RPMI7951 (cell line): ENCODE measurements at regions not wholly inside any gene's neighbourhood (a gene's known extent, or its start where the extent isn't known, plus 50 kb on each side); places are given as distances from the start of the nearest gene placed in this dataset.
"Not testable (repeated sequence)": the region's sequence is repeated elsewhere in the genome, so short reads cannot be mapped to it uniquely, and the experiment has no call there.

Experiments
- DNase-seq: peaks from one replicate; pipeline ENCODE4 v3.0.0-alpha.2; 2012; ENCODE audit warnings: low read depth

- peak; percentile 2 for DNase-seq
These were observed 57.3 kb upstream of the ADGRA3 start for GRCh38 chr4:22573198-22573597.

DNA sequence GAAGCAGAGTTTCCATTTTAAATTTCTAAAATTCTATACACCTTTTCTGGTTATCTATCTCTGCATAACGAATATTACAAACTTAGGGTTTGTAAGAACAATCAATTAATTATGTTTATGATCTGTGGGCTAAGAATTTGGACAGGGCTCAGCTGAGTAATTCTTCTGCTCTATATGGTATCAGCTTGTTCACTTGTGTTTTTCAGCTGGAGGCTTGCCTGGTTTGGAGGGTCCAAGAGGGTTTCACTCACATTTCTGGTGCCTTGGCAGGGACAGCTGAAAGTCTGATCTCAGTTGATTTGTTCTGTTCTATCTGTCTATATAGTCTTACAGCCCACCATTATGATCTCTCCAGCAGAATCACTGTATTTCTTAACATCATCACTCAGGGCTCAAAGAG lies 57.8 kb upstream of the ADGRA3 start:
- no peak for DNase-seq

DNA sequence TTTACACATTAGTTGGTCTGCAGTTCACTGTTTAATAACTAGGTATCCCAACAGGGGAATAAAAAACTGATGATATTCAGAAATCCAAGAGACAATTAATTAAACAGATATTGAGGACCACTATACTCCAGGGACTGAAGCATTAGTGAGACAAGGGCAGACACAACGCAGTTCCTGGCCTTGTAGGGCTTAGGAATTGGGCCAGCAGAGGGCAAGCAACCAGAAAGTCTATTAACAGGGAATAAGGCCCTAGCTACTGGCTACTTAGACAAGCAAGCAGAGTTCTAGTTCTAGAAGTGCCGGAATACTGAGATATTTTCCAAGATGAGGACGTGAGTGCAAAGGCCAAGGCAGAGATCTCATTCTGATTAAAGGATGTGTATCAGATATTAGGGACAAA lies 58.6 kb upstream of the ADGRA3 start:
- DNase-seq: no peak

DNA sequence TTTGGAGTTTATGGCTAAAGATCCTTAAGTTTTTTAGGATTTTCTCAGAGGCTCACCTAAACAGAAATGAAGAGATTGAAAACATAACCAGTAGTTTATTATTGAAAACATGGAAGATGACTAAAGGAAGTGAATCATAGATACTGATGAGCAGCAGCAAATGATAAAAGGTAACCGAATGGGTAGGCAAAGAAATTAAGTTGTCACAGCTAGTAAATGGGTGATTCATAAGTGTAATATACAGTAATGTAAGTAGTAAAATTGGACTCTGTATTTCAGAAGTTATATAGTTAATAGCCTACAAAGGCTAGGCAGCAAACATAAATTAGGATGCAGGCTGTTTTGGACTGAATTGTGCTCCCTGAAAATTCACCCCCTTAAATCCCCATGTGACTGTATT lies 59.0 kb upstream of the ADGRA3 start:
- no peak for DNase-seq

DNA sequence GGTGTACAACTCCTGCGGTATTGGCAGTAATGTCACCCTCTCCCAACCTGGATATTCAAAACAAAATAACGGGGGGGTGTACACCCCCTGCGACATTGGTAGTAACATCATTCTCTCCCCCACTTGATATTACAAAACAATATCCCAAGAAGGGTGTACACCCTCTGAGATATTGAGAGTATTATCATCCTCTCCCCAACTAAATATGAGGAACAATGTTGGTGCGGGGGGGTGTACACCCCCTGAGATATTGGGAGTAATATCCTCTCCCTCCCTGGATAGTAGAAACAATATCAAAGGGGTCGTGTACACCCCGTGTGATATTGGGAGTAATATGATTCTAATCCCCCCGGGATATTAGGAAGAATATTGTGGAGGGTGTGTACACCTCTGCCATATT lies 71.4 kb upstream of the ADGRA3 start:
- no peak for DNase-seq

GRCh38 chr4:22593933-22594332 lies 78.1 kb upstream of the ADGRA3 start:
- no peak for DNase-seq

DNA sequence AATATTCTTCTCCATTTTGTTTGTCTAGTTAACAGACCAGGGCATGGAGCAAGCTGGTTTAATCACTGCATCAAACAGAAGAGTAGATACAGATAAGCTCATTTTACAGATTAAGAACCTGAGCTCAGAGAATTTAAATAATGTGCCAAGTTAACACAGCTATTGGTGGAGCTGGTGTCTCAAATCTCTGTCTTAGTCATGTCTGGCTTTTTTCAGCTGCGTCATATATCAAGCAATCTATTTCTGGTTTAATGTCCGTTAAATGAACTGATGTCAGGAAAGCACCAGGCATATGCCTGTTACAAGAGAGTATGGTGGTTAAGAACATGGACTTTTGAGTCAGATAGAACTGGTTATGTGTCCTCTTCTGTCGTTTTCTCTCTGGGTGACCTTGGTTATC lies 79.8 kb upstream of the ADGRA3 start:
- no peak for DNase-seq

DNA sequence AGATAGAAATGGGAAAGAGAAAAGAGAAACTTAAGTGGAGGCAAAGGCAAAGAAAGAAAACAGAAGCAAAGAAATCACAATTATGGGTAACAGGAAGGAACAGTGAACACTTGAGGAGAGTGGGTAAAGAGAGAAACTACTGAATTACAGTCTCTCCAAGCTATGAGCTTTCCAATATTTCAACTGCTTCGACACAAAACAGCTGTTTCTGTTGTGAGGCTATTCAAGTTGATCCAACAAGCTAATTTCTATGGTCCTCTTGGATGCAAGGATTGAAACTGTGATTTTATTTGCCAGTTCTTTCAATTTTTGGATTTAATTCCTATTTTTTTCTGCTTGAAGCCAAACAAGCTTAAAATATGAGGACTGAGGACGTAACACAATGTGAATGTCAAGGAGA lies 80.5 kb upstream of the ADGRA3 start:
- DNase-seq: no peak

GRCh38 chr4:22597471-22597870 lies 81.6 kb upstream of the ADGRA3 start:
- DNase-seq: no peak

GRCh38 chr4:22598113-22599047 lies 82.5 kb upstream of the ADGRA3 start:
- not testable (repeated sequence) for DNase-seq

GRCh38 chr4:22599228-22599928 lies 83.5 kb upstream of the ADGRA3 start:
- not testable (repeated sequence) for DNase-seq

DNA sequence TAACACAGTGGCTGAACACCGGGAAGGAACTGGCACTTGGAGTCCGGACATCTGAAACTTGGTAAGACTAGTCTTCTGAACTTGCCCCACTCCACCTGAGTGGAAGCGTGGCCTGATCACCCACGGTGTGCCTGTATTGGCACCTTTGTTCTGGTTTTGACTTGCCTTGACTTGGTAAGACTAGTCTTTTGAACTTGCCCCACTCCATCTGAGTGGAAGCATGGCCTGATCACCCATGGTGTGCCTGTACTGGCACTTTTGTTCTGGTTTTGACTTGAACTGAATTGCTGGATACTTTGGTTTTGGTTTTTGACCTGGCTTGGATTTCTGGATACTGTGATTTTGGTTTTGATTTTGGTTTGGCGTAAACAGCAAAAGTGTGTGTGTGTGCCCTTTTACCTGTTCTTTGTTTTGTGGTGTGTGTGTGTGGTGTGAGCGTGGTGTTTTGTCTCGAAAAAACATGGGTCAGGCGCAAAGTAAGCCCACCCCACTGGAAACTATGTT lies 84.1 kb upstream of the ADGRA3 start:
- not testable (repeated sequence) for DNase-seq

GRCh38 chr4:22601638-22602037 lies 85.8 kb upstream of the ADGRA3 start:
- not testable (repeated sequence) for DNase-seq

DNA sequence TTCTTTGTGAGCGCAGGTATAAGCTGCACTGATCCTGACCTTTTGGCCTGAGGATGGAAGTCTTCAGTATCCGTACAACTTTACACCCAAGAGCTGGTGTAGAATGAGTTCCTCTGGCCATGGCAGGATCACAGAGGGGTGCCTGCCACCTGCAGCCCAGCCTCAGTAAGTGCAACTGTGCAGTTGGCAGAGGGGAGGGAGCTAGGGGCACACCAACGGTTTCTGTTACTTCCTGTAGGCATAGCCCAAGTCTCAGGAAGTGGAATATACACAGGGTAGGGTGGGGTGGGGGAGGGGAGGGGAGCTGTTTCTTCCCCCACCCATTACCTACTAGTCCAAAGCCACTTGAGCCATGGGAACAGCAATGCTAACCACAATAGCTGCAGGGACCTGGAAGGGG lies 85.4 kb upstream of the GBA3 start:
- peak; percentile 22 for DNase-seq

DNA sequence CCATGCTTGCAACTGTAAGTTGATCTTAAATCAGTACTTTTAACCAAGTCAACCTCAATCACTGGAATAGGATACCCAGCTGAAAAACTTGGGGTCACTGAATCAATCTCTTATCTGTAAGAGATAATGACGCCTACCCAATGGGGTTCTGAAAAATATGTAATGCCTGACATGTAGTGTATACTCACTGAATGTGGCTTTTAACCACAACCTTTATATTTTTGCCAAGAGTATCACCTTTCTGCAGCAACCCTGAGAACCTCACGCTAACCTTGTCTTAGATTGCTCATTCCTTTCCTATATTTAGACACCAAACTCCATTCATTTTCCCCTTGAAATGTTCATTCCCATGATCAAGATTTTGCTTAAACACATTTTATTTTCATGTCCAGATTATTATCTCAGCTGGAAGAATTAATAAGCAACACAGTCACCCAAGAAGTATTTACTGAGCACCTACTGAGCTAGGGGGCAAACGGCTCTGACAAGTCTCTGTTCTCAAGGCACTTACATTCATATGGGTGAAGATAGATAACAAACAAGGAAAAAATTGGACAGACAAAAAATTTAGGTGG lies 82.7 kb upstream of the GBA3 start:
- not testable (repeated sequence) for DNase-seq

DNA sequence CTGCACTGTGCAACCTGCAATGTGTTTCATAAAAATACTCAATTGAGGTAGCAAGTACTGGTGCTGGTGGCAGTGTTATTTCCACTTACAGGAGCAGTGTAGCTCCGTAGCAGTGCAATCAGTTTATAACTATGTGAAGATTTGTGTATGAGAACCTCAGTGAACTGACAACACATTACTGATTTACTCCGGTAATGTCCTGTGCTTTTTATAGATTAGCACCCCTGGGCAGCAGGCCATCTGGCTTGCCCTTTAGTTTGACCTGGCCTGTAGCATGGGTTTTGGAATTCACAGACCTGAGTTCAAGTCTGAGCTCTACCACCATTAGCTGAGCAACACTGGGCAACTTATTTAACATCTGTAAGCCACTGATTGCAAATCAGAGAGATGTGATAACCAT lies 78.6 kb upstream of the GBA3 start:
- no peak for DNase-seq

DNA sequence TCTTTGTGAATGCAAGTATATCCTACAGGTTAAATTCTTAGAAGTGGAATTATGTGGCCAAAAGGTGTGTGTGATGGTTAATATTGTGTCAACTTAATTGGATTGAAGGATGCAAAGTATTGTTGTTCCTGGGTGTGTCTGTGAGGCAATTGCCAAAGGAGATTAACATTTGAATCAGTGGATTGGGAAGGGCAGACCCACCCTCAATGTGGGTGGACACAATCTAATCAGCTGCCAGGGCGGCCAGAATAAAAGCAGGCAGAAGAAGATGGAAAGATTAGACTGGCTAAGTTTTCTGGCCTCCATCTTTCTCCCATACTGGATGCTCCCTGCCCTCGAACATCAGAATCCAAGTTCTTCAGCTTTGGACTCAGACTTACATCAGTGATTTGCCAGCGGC lies 76.2 kb upstream of the GBA3 start:
- no peak for DNase-seq

- DNase-seq: not testable (repeated sequence)
These were observed 72.6 kb upstream of the GBA3 start for GRCh38 chr4:22620144-22620543.

- DNase-seq: not testable (repeated sequence)
These were observed 70.8 kb upstream of the GBA3 start for GRCh38 chr4:22621970-22622369.

DNA sequence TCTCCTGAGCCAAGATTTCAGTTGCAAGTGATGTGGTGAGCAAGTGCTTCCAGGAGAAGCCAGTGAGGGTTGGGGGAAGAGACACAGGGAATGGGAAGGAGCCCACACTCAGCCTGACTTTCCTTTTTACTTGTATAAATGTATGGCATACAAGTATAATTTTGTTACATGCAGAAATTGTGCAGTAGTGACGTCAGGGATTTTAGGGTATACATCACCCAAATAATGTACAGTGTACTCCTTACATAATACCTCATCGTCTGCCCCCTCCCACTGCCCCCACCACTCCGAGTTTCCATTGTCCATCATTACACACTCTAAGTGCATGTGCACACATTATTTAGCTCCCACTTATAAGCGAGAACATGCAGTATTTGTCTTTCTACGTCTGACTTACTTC lies 68.7 kb upstream of the GBA3 start:
- DNase-seq: not testable (repeated sequence)

- peak; percentile 1 for DNase-seq
These were observed 67.4 kb upstream of the GBA3 start for GRCh38 chr4:22625311-22625710.

DNA sequence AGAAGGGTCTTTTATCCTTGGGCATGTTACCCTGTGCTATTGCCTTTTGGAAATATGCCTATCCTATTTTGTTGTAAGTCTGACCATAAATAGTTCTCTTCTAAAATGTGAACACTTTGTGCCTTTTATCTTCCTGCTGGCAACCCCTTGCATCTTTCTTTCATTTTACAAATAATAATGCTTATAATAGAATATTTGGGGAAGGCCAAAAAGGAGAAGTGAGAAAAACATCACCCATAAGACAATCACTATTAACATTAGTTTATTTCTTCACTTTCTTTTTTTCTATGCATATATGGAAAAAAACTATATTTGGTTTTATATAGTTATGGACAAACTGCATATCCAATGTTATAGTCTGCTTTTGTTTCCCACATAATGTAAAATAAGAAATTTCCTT lies 64.9 kb upstream of the GBA3 start:
- DNase-seq: not testable (repeated sequence)
